Small intestine (tissue), 7 donors: ENCODE measurements at regions not wholly inside any gene's neighbourhood (a gene's known extent, or its start where the extent isn't known, plus 50 kb on each side); places are given as distances from the start of the nearest gene placed in this dataset.

Experiments used
- DNase-seq, 2 donors: peaks; one replicate each; pipeline versions ENCODE4 v3.0.0 to v3.0.0-alpha.2; 2013
- FAIRE-seq: peaks from 2 replicates; lab custom pipeline; 2012; peaks lifted over from hg19 to GRCh38; lab: Jason Lieb, UNC
- H3K27ac ChIP-seq, 3 donors: one replicate each; pipeline ENCODE4 v1.5.1; 2013; ENCODE audit warnings: low read length in 2 of 3, mild to moderate bottlenecking in 2 of 3, control low read depth in 1 of 3, inconsistent platforms in 1 of 3, low read depth in 1 of 3, moderate library complexity in 1 of 3
- H3K27me3 ChIP-seq, 3 donors: one replicate each; pipeline ENCODE4 v1.6.1; 2013; ENCODE audit warnings: low read length in 3 of 3, inconsistent platforms in 1 of 3; ENCODE audit not compliant: control insufficient read depth in 3 of 3, insufficient read depth in 3 of 3
- H3K36me3 ChIP-seq, 3 donors: one replicate each; pipeline ENCODE4 v1.6.1; 2013; ENCODE audit warnings: low read length in 3 of 3, inconsistent platforms in 1 of 3, low read depth in 1 of 3, mild to moderate bottlenecking in 1 of 3, moderate library complexity in 1 of 3; ENCODE audit not compliant: control insufficient read depth in 3 of 3, insufficient read depth in 2 of 3
- H3K4me1 ChIP-seq, 3 donors: one replicate each; pipeline ENCODE4 v1.6.1; 2013; ENCODE audit warnings: low read length in 2 of 3, inconsistent platforms in 1 of 3, low read depth in 1 of 3, mild to moderate bottlenecking in 1 of 3, moderate library complexity in 1 of 3; ENCODE audit not compliant: control insufficient read depth in 3 of 3, insufficient read depth in 2 of 3
- H3K4me3 ChIP-seq, 3 donors: one replicate each; pipeline ENCODE4 v1.5.1; 2013; ENCODE audit warnings: low read length in 3 of 3, control low read depth in 1 of 3, inconsistent platforms in 1 of 3, low read depth in 1 of 3, mild to moderate bottlenecking in 1 of 3, moderate library complexity in 1 of 3
- H3K9me3 ChIP-seq, 2 donors: one replicate each; pipeline ENCODE4 v1.6.1; 2013; ENCODE audit warnings: low read depth in 1 of 2, low read length in 1 of 2; ENCODE audit not compliant: control insufficient read depth in 2 of 2, insufficient read depth in 1 of 2
- WGBS, 3 donors: extraction: QIAGEN DNeasy Blood & Tissue Kit; methylation state at CpG; one replicate each; pipeline ENCODE4 v1.1.7; 2013; 5-methylcytosine and 5-hydroxymethylcytosine counted together
- donor health status: healthy with polysubstance abuse.
- donor health status: control.
- donor health status: control.
- donor health status: Bipolar disorder and iron deficiency.
- donor health status: healthy.

DNA sequence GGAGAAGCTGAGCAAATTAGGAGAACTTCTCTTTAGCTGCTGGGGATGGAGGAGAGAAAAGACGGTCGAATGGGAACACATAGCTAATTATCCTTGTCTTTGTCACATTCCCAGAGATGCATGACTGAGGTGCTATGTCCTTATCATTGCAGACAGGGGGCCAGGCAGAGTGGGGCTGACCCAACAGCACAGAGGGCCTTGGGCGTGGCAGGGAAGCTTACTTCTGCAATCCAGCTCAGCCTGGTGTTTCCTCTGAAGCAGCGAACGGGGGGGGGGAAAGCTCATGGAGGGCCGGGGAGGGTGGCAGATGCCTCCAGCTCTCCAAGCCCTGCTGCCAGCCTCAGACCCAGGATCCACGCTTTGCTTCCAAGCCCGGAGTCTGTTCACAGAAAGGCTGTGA lies 50.8 kb upstream of the HOPX start:
- no peaks in the 10 kb centered on the region for H3K27me3 ChIP-seq
- no peaks in the 10 kb centered on the region for H3K36me3 ChIP-seq
- WGBS, 3 donors = 22 to 55% (median 40%) methylated on average over 8 of the region's 8 CpGs
- H3K27ac ChIP-seq = no peak overlapping the region
- peaks cover 0 to 12% (median 0%) of the 10 kb centered on the region in 3 donors for H3K4me1 ChIP-seq
- FAIRE-seq (no peak), DNase-seq (peak; percentile 51 to 74)
- H3K4me3 ChIP-seq = no peak overlapping the region
- peaks cover 0 to 4% of the 10 kb centered on the region in 2 donors for H3K9me3 ChIP-seq
